ENCODE measurements at regions not wholly inside any gene's neighbourhood (a gene's known extent, or its start where the extent isn't known, plus 50 kb on each side); places are given as distances from the start of the nearest gene placed in this dataset.

DNA sequence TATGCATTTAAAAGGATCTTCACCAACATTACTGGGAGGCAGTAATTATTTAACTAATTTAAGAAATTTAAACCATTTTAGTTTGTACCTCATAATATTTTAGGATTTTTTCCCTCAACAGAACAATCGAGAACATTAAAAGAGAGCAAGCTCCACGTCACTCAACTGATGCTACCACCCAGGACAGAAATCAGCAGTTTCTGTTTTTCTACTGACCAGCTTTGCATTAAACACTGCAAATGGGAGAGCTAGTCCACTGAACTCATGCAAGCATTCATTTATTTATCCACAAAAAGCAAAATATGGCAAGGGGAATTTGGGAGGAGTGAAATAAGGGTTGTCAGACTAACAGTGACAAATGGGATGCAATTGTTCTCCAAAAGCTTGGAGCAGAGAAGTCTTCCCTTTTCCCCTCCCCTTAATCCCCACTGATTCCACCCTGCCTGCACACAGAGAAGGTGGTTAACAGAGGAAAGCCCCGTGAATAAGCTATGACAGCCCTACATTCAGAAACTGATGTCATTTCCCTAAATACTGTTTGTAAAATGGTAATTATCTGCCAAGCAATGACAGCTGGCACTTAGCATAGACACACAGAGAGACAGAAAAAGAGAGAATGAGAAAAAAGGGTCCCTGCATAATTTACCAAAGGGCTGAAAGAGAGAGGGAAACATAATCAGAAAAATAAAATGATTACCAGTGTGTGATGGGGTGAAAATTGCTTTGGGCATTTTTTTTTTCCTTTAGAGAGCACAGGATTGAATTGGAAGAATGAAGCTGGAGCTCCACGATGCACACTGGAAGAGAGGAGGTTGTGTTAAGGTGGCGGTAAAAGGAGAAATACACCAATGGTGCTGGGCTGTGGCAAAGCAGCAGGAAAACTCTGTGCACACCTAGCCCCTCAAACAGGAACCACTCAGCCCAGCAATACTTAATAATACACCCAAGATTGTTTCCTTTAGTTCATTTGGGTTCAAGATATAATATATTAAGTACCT lies 777.4 kb downstream of the TUSC7 start:
- TF ChIP-seq, protein P1, sequence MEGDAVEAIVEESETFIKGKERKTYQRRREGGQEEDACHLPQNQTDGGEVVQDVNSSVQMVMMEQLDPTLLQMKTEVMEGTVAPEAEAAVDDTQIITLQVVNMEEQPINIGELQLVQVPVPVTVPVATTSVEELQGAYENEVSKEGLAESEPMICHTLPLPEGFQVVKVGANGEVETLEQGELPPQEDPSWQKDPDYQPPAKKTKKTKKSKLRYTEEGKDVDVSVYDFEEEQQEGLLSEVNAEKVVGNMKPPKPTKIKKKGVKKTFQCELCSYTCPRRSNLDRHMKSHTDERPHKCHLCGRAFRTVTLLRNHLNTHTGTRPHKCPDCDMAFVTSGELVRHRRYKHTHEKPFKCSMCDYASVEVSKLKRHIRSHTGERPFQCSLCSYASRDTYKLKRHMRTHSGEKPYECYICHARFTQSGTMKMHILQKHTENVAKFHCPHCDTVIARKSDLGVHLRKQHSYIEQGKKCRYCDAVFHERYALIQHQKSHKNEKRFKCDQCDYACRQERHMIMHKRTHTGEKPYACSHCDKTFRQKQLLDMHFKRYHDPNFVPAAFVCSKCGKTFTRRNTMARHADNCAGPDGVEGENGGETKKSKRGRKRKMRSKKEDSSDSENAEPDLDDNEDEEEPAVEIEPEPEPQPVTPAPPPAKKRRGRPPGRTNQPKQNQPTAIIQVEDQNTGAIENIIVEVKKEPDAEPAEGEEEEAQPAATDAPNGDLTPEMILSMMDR (IDR thresholded peaks at IDR 0.05) = no peak
- TF ChIP-seq POLR2A (IDR thresholded peaks at IDR 0.05) (no peak), POLR2AphosphoS5 (IDR thresholded peaks at IDR 0.05; ENCODE audit: insufficient read depth in 1 of 2, low read depth in 1 of 2) (no peak)
